Stimulated activated naive CD8-positive, alpha-beta T cell treated with anti-CD3 and anti-CD28 coated beads, Interleukin-15, amount 100 ng/mL, for 72 hours (primary cell): ENCODE measurements at regions not wholly inside any gene's neighbourhood (a gene's known extent, or its start where the extent isn't known, plus 50 kb on each side); places are given as distances from the start of the nearest gene placed in this dataset.

ENCODE experiments used
- ATAC-seq: fragments of 150-1000 bp; cut with Tn5 transposase; 2 replicates; pipeline ENCODE4 v1.10.0; 2021; ENCODE audit warnings: mild to moderate bottlenecking, moderate library complexity
- DNase-seq, 2 donors: peaks; one replicate each; pipeline ENCODE4 v3.0.0; 2021 to 2022
- H3K27ac Mint-ChIP-seq, 2 donors: one replicate each; pipeline ENCODE4 v1.8.0; 2022; ENCODE audit warnings: mild to moderate bottlenecking in 2 of 2, mixed read lengths in 2 of 2, moderate library complexity in 2 of 2
- H3K27me3 Mint-ChIP-seq: one replicate; pipeline ENCODE4 v1.8.0; 2022; ENCODE audit warnings: mixed read lengths
- H3K4me1 Mint-ChIP-seq: one replicate; pipeline ENCODE4 v1.8.0; 2022; ENCODE audit warnings: mild to moderate bottlenecking, mixed read lengths
- H3K4me3 Mint-ChIP-seq, 2 donors: one replicate each; pipeline ENCODE4 v1.8.0; 2022; ENCODE audit warnings: mild to moderate bottlenecking in 2 of 2, mixed read lengths in 2 of 2, moderate library complexity in 1 of 2
- H3K9me3 Mint-ChIP-seq, 2 donors: one replicate each; pipeline ENCODE4 v1.8.0; 2022; ENCODE audit warnings: mixed read lengths in 2 of 2

DNA sequence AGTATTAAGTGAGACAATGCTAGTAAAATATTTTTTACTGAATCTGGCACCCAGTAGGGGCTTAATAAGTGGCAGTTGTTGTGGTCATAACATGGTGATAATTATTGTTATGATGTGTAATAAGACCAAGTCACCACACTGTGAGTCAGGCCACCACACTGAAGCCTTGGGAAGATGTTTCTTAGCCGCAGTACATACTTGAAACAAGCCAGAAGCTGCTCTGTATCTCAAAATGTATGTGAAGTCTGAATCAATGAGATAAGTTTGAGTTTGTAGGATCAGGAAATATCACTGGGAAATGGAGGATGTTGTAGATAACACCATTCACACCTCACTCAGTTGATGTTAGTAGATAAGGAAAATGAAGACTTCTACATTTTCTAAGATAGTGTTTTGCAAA lies 51.3 kb upstream of the PTPN3 start:
- no peak for ATAC-seq
- no peaks in the 10 kb centered on the region for H3K27me3 Mint-ChIP-seq
- H3K4me1 Mint-ChIP-seq = no peaks in the 10 kb centered on the region
- peaks cover 8 to 24% of the 10 kb centered on the region in 2 donors for H3K9me3 Mint-ChIP-seq
- DNase-seq = no peak
- H3K27ac Mint-ChIP-seq = no peak overlapping the region
- H3K4me3 Mint-ChIP-seq = no peak overlapping the region

- Mint-ChIP-seq H3K4me3 (no peak overlapping the region), H3K27ac (no peak overlapping the region), H3K9me3 (peaks cover 8 to 18% of the 10 kb centered on the region in 2 donors), H3K27me3 (no peaks in the 10 kb centered on the region), H3K4me1 (no peaks in the 10 kb centered on the region)
- ATAC-seq (no peak), DNase-seq (no peak)
These were observed 53.5 kb upstream of the PTPN3 start for GRCh38 chr9:109551651-109552050.

GRCh38 chr9:109555215-109555614 lies 57.1 kb upstream of the PTPN3 start:
- DNase-seq (no peak), ATAC-seq (no peak)
- Mint-ChIP-seq H3K9me3 (peaks cover 4 to 12% of the 10 kb centered on the region in 2 donors), H3K4me1 (no peaks in the 10 kb centered on the region), H3K27ac (no peak overlapping the region), H3K4me3 (no peak overlapping the region), H3K27me3 (peaks cover 7% of the 10 kb centered on the region)

- DNase-seq = no peak
- Mint-ChIP-seq H3K27ac (no peak overlapping the region), H3K9me3 (peaks cover 4 to 18% of the 10 kb centered on the region in 2 donors), H3K4me1 (no peaks in the 10 kb centered on the region), H3K4me3 (no peak overlapping the region), H3K27me3 (peaks cover 12% of the 10 kb centered on the region)
- no peak for ATAC-seq
These were observed 58.0 kb upstream of the PTPN3 start for GRCh38 chr9:109556061-109556460.

GRCh38 chr9:109556786-109557185 lies 58.7 kb upstream of the PTPN3 start:
- H3K27me3 Mint-ChIP-seq = peaks cover 12% of the 10 kb centered on the region
- H3K4me1 Mint-ChIP-seq = no peaks in the 10 kb centered on the region
- no peak for DNase-seq
- H3K4me3 Mint-ChIP-seq = no peak overlapping the region
- no peak for ATAC-seq
- H3K9me3 Mint-ChIP-seq = peaks cover 4 to 13% of the 10 kb centered on the region in 2 donors
- H3K27ac Mint-ChIP-seq = no peak overlapping the region

- Mint-ChIP-seq H3K4me3 (no peak overlapping the region), H3K27ac (no peak overlapping the region), H3K9me3 (peaks cover 4 to 9% of the 10 kb centered on the region in 2 donors), H3K4me1 (no peaks in the 10 kb centered on the region), H3K27me3 (peaks cover 12% of the 10 kb centered on the region)
- DNase-seq (no peak), ATAC-seq (no peak)
These were observed 59.4 kb upstream of the PTPN3 start for GRCh38 chr9:109557481-109557880.

DNA sequence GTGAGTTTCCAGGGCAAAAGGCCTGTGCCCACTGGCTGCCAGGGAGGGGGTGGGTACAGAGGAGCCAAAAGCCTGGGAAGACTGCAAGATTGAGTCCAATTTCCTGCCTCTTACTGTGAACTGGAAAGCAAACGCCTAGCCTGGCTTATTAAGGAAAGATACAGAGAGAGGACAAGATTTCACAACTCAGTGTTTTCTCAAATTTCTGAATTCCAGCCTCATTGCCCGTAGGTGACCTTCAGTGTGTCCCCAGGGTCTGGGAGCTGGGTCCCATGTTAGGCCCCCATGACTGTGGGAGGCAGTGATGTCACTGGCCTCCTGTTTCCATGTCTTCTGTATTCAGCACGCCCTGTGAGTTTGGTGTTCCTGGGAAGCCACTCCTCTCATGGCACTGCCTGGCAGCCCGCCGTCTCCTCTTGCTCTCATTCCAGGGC lies 60.6 kb upstream of the PTPN3 start:
- H3K4me3 Mint-ChIP-seq = no peak overlapping the region
- H3K27ac Mint-ChIP-seq = no peak overlapping the region
- peaks cover 12% of the 10 kb centered on the region for H3K27me3 Mint-ChIP-seq
- H3K4me1 Mint-ChIP-seq = no peaks in the 10 kb centered on the region
- H3K9me3 Mint-ChIP-seq = peaks cover 0 to 9% of the 10 kb centered on the region in 2 donors
- no peak for ATAC-seq
- DNase-seq = no peak

DNA sequence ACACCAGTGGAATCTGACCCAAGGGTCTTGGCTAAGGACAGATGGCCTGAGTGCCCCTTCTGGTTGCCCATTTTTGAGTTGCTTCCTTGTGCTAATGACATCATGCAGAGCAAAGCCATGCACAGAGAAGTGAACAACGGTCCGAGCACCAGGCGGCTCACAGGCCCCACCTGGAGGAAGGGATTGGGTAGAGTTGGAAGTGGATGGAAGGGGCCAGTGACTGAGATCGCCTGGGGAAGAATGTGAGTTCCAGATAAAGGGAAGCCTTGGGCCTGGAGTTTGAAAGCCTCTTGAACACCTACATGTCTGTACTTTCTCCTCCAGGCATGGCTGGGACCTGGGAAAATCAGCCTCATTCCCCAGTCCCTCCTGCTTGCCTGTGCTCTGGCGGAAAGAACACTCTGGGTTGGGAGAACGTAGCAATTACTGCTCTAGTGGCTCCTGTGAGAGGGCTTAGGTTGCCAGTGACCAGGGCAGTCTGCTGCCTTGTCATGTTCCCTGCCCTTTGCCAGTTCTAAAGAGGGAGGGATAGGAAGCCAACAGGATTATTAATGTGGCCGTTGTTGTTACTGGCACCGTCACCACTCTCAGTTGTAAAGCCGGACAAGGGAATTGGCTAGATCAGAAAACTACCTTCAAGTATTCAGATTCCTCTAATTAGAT lies 62.5 kb upstream of the PTPN3 start:
- no peak for DNase-seq
- Mint-ChIP-seq H3K27me3 (peaks cover 12% of the 10 kb centered on the region), H3K4me3 (no peak overlapping the region), H3K9me3 (peaks cover 0 to 9% of the 10 kb centered on the region in 2 donors), H3K27ac (no peak overlapping the region), H3K4me1 (no peaks in the 10 kb centered on the region)
- no peak for ATAC-seq

DNA sequence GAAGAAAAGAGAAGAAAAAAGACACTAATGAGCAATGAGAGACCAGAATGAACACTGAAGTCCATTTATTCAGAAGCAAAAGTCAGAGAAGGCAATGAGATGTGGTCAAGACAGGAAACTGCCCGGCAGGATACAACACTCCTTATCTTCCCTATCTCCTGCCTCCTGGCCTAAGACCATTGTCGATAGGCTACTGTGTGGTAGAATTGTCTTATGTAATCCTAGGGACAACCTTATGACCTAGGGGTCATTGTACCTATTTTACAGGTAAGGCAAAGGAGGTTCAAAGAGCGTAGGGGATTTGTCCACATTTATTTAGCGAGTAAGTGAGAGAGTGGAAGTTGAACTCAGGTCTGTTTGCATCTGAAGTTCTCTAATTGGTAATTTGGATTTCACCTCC lies 63.0 kb upstream of the PTPN3 start:
- H3K9me3 Mint-ChIP-seq = peaks cover 0 to 9% of the 10 kb centered on the region in 2 donors
- peaks cover 12% of the 10 kb centered on the region for H3K27me3 Mint-ChIP-seq
- DNase-seq (no peak), ATAC-seq (no peak)
- no peaks in the 10 kb centered on the region for H3K4me1 Mint-ChIP-seq
- H3K27ac Mint-ChIP-seq = no peak overlapping the region
- H3K4me3 Mint-ChIP-seq = no peak overlapping the region

- H3K27ac Mint-ChIP-seq = no peak overlapping the region
- H3K9me3 Mint-ChIP-seq = no peaks in the 10 kb centered on the region
- peaks cover 44% of the 10 kb centered on the region for H3K27me3 Mint-ChIP-seq
- DNase-seq (no peak), ATAC-seq (no peak)
- no peak overlapping the region for H3K4me3 Mint-ChIP-seq
- no peaks in the 10 kb centered on the region for H3K4me1 Mint-ChIP-seq
These were observed 70.0 kb upstream of the PTPN3 start for GRCh38 chr9:109568089-109568488.

DNA sequence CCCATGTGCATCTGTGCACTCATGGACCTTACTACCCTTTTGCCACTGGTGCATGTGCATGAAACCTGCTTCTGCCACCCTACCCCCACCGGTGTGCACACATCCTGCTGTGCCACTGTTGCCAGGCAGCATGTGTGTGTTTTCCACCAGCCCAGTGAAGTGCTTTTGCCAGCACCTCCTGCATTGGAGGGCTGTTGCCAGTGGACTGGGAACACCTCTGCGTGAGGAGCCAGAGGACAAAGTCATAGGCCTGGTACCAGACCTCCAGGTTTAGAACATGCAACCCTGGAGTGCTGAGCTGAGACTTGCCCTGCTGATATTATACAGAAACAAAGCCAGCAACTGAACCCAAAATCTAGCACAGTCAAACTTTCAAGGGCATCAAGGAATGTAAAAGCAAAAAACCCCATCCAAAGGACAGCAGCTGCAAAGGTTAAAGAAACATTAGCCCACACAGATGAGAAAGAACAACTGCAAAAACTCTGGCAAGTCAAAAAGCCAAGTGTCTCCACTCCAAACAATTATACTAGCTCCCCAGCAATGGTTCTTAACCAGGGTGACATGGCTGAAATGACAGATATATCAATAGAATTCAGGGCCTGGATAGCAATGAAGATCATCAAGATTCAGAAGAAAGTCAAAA lies 70.6 kb upstream of the PTPN3 start:
- ATAC-seq = no peak
- Mint-ChIP-seq H3K27me3 (peaks cover 44% of the 10 kb centered on the region), H3K27ac (no peak overlapping the region), H3K4me3 (no peak overlapping the region), H3K4me1 (no peaks in the 10 kb centered on the region), H3K9me3 (no peaks in the 10 kb centered on the region)
- no peak for DNase-seq

DNA sequence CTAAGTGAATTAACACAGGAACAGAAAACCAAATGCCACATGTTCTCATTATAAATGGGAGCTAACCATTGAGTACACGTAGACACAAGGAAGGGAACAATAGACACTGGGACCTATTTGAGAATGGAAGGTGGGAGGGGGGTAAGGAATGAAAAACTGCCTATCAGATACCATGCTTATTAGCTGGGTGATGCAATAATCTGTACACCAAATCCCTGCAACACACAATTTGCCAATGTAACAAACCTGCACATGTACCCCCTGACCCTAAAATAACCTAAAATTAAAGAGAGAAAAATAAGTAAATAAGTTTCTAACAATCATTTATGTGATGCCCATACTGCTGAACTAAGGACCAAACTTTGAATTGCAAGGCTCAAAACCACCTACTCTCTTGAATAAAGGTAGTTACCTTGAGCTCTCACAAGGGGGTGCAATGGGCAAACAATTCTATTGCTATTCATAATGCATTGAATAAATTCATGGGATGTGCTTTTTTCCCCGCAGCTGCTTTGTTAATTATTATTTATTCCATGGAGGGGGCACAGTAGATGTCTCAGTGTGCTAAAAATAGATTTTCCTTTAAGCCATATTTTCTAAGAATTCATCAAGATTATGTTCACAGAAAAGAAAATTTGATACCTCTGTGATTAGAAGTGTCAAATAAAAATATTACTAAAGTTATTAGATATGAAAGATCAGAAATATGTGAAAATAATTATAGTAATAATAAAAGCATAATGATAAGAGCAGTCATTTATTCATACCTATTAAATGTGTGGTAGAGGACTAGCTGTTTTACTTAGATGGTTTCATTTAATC lies 76.2 kb upstream of the PTPN3 start:
- H3K4me1 Mint-ChIP-seq = no peaks in the 10 kb centered on the region
- no peaks in the 10 kb centered on the region for H3K9me3 Mint-ChIP-seq
- peak in 1 of 2 donors; percentile 2 for DNase-seq
- ATAC-seq = peak; percentile 49
- peaks cover 19% of the 10 kb centered on the region for H3K27me3 Mint-ChIP-seq
- H3K4me3 Mint-ChIP-seq = no peak overlapping the region
- H3K27ac Mint-ChIP-seq = no peak overlapping the region

- ATAC-seq = no peak
- no peak overlapping the region for H3K27ac Mint-ChIP-seq
- no peak for DNase-seq
- H3K4me3 Mint-ChIP-seq = no peak overlapping the region
- H3K9me3 Mint-ChIP-seq = no peaks in the 10 kb centered on the region
- H3K4me1 Mint-ChIP-seq = no peaks in the 10 kb centered on the region
- no peaks in the 10 kb centered on the region for H3K27me3 Mint-ChIP-seq
These were observed 78.7 kb upstream of the PTPN3 start for GRCh38 chr9:109576762-109577161.

- ATAC-seq = no peak
- no peak for DNase-seq
- no peaks in the 10 kb centered on the region for H3K27me3 Mint-ChIP-seq
- H3K9me3 Mint-ChIP-seq = no peaks in the 10 kb centered on the region
- no peak overlapping the region for H3K27ac Mint-ChIP-seq
- no peaks in the 10 kb centered on the region for H3K4me1 Mint-ChIP-seq
- no peak overlapping the region for H3K4me3 Mint-ChIP-seq
These were observed 81.3 kb upstream of the PTPN3 start for GRCh38 chr9:109579191-109579948.

DNA sequence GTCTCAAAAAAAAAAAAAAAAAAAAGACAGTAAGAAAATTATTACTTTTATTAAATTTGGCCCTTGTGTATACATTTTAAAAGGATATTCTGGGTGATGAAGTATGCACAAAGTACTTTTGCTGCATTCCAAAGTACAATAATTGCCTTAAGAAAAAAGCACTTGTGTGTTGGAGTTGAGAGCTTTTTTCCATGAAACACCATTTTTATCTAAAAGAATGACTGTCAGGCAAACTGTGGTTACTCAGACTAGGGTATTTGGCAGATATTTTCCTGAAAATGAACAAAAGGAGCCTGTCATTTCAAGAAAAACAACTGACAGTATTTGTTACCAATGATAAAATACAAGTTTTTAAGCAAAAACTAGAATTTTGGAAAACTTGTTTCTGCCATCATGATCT lies 84.3 kb upstream of the PTPN3 start:
- Mint-ChIP-seq H3K27me3 (no peaks in the 10 kb centered on the region), H3K9me3 (no peaks in the 10 kb centered on the region), H3K27ac (no peak overlapping the region), H3K4me3 (no peak overlapping the region), H3K4me1 (no peaks in the 10 kb centered on the region)
- no peak for ATAC-seq
- no peak for DNase-seq
